HG03045 (cell line): ENCODE measurements at regions not wholly inside any gene's neighbourhood (a gene's known extent, or its start where the extent isn't known, plus 50 kb on each side); places are given as distances from the start of the nearest gene placed in this dataset.

Experiments used
- ATAC-seq: cut with Tn5 transposase; IDR thresholded peaks from one replicate; pipeline ENCODE4 v1.9.1; 2021; ENCODE audit warnings: mild to moderate bottlenecking, moderate library complexity; ENCODE audit not compliant: unreplicated experiment

DNA sequence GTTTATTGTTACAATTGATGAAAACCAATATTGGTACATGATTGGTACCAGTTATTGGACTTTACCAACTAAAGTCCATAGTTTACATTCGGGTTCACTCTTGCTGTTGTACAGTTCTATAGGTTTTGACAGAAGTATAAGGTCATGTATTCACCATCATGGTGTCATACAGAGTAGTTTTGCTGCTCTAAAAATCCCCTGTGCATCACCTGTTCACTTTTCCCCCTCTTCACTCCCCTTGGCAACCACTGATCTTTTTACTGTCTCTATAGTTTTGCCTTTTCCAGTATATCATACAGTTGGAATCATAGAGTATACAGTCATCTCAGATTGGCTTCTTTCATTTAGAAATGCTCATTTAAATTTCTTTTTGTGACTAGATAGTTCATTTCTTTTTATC lies 51.2 kb upstream of the MED4 start:
- ATAC-seq = no peak
